HG03442 (cell line): ENCODE measurements at regions not wholly inside any gene's neighbourhood (a gene's known extent, or its start where the extent isn't known, plus 50 kb on each side); places are given as distances from the start of the nearest gene placed in this dataset.

Experiments
- ATAC-seq: cut with Tn5 transposase; IDR thresholded peaks from one replicate; pipeline ENCODE4 v1.9.1; 2021; ENCODE audit warnings: mild to moderate bottlenecking, moderate library complexity; ENCODE audit not compliant: unreplicated experiment

DNA sequence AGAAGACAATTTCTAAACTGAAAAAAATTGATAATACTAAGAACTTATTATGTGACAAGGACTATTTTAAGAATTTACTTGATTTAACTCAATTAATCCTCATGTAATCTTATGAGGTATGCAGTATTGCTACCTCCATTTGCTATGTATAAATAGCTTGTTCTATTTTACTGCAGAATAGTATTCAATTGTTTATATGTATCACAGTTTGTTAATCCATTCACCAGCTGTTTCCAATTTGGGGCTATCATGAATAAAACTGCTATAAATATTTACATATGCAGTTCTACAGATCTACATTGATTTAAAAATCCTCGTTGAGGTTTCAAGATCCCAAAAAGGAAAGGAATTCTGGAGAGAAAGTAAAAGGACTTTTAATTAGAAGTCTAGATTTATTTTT, 54.8 kb upstream of the DOCK10 start:
- no peak for ATAC-seq
